ENCODE measurements at regions not wholly inside any gene's neighbourhood (a gene's known extent, or its start where the extent isn't known, plus 50 kb on each side); places are given as distances from the start of the nearest gene placed in this dataset.
"Not testable (repeated sequence)": the region's sequence is repeated elsewhere in the genome, so short reads cannot be mapped to it uniquely, and the experiment has no call there.

DNA sequence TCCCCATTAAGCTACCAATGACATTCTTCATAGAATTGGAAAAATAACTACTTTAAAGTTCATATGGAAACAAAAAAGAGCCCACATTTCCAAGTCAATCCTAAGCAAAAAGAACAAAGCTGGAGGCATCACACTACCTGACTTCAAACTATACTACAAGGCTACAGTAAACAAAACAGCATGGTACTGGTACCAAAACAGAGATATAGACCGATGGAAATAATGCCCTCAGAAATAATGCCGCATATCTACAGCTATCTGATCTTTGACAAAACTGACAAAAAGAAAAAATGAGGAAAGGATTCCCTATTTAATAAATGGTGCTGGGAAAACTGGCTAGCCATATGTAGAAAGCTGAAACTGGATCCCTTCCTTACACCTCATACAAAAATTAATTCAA, 1520.7 kb upstream of the TPTE start:
- not testable (repeated sequence) for H3K36me3 ChIP-seq (replicated peaks in 1 of 2; ENCODE audit: control insufficient read depth in 2 of 2, insufficient read depth in 2 of 2, low read length in 2 of 2); H3K4me1 ChIP-seq (ENCODE audit: control insufficient read depth in 2 of 2, insufficient read depth in 1 of 2, low read depth in 1 of 2, low read length in 2 of 2); H3K23ac ChIP-seq (ENCODE audit: low read depth, low read length, poor library complexity); H3K9ac ChIP-seq (ENCODE audit: low read depth, low read length, poor library complexity); DNase-seq (ENCODE audit: low spot score); H4K91ac ChIP-seq (ENCODE audit: low read depth, low read length, poor library complexity); H3K14ac ChIP-seq (ENCODE audit: low read length); H3K4me3 ChIP-seq (ENCODE audit: low read length in 2 of 2); H4K8ac ChIP-seq (ENCODE audit: low read depth, low read length); H2BK5ac ChIP-seq (ENCODE audit: low read length); H3K4ac ChIP-seq (ENCODE audit: low read length); H3K27ac ChIP-seq (replicated peaks; ENCODE audit: low read length); H3K18ac ChIP-seq (ENCODE audit: low read length); H2BK12ac ChIP-seq (ENCODE audit: low read length); H3K27me3 ChIP-seq (ENCODE audit: control insufficient read depth in 3 of 3, insufficient read depth in 3 of 3, low read depth in 1 of 3, low read length in 3 of 3); H2BK120ac ChIP-seq (ENCODE audit: low read depth, low read length); H2BK15ac ChIP-seq (ENCODE audit: low read length); H2AFZ ChIP-seq (ENCODE audit: low read length); H3K79me1 ChIP-seq (ENCODE audit: low read depth, low read length); H2AK5ac ChIP-seq (ENCODE audit: low read depth, low read length); H3K9me3 ChIP-seq (replicated peaks in 1 of 2; ENCODE audit: control insufficient read depth in 2 of 2, insufficient read depth in 1 of 2, low read depth in 1 of 2, low read length in 2 of 2); H3K4me2 ChIP-seq (ENCODE audit: insufficient read depth, low read length, poor library complexity, severe bottlenecking)
- no CpG with 5 or more reads among the region's 2 CpGs for WGBS, 2 donors (ENCODE audit: extremely low coverage in 2 of 2, insufficient read length in 2 of 2, insufficient replicate concordance in 1 of 2)

DNA sequence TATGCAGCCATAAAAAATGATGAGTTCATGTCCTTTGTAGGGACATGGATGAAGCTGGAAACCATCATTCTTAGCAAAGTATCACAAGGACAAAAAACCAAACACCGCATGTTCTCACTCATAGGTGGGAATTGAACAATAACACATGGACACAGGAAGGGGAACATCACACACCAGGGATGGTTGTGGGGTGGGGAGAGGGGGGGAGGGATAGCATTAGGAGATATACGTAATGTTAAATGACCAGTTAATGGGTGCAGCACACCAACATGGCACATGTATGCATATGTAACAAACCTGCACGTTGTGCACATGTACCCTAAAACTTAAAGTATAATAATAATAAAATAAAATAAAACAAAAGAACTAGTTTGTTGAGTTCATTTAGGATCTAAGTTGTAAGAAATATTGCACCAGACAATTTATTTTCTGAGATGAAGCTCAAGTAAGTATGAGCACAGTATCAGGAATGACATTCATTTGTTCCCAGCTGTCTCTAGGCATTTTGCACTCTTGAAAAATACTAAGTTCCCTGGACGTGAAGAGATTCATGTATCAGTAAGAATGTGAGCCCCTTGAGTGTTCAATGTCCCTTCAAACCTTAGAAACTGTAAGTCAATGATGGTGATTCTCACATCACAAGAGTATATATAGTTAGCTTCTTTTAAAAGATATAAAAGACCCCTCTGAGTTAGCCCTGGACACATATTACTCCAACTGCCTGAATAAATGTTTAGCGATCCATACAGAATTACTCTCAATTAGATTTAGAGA, 1519.3 kb upstream of the TPTE start:
- not testable (repeated sequence) for H2AFZ ChIP-seq (ENCODE audit: low read length); H2BK5ac ChIP-seq (ENCODE audit: low read length); H2AK5ac ChIP-seq (ENCODE audit: low read depth, low read length); H3K27me3 ChIP-seq (ENCODE audit: control insufficient read depth in 3 of 3, insufficient read depth in 3 of 3, low read depth in 1 of 3, low read length in 3 of 3); H3K9ac ChIP-seq (ENCODE audit: low read depth, low read length, poor library complexity); H3K27ac ChIP-seq (replicated peaks; ENCODE audit: low read length); H3K36me3 ChIP-seq (replicated peaks in 1 of 2; ENCODE audit: control insufficient read depth in 2 of 2, insufficient read depth in 2 of 2, low read length in 2 of 2); H3K4me1 ChIP-seq (ENCODE audit: control insufficient read depth in 2 of 2, insufficient read depth in 1 of 2, low read depth in 1 of 2, low read length in 2 of 2); H2BK15ac ChIP-seq (ENCODE audit: low read length); H3K4me3 ChIP-seq (ENCODE audit: low read length in 2 of 2); H3K18ac ChIP-seq (ENCODE audit: low read length); H3K23ac ChIP-seq (ENCODE audit: low read depth, low read length, poor library complexity); H2BK12ac ChIP-seq (ENCODE audit: low read length); H3K14ac ChIP-seq (ENCODE audit: low read length); H4K91ac ChIP-seq (ENCODE audit: low read depth, low read length, poor library complexity); H3K4ac ChIP-seq (ENCODE audit: low read length); H4K8ac ChIP-seq (ENCODE audit: low read depth, low read length); DNase-seq (ENCODE audit: low spot score); H2BK120ac ChIP-seq (ENCODE audit: low read depth, low read length); H3K79me1 ChIP-seq (ENCODE audit: low read depth, low read length); H3K4me2 ChIP-seq (ENCODE audit: insufficient read depth, low read length, poor library complexity, severe bottlenecking); H3K9me3 ChIP-seq (replicated peaks in 1 of 2; ENCODE audit: control insufficient read depth in 2 of 2, insufficient read depth in 1 of 2, low read depth in 1 of 2, low read length in 2 of 2)
- no CpG with 5 or more reads among the region's 5 CpGs for WGBS, 2 donors (ENCODE audit: extremely low coverage in 2 of 2, insufficient read length in 2 of 2, insufficient replicate concordance in 1 of 2)

DNA sequence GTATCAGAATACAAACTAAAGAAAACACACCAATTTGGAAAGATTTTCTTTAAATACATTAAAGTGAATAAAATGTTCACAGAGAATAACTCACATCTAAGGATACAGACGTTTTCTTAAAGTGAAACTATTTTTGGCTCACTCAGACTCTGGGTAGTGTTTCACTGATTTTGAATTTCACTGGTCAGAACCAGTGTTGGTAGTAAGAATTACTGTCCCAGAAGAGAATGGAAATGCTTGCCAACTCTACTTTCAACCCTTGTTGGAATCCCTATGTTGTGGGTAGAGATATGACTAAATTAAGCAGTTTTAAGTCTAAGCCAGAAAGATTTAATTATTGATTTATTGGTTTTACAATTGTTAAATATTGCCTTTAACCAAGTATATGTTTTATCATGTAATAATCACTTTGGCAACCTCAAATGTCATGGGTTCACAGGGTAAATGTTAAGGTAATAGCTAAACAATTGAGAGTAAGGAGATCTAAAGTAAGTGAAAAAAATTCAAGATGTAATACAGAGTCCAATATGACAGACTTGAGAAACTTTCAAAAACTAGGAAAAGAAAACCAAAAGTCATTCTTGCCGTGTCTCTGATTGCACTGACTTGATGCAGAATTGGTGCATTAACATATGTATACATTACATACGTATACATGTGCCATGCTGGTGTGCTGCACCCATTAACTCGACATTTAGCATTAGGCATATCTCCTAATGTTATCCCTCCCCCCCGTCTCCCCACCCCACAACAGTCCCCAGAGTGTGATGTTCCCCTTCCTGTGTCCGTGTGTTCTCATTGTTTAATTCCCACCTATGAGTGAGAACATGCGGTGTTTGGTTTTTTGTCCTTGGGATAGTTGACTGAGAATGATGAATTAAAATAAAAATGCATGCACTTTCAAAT, 1517.2 kb upstream of the TPTE start:
- not testable (repeated sequence) for H2AFZ ChIP-seq (ENCODE audit: low read length); H2BK120ac ChIP-seq (ENCODE audit: low read depth, low read length); H3K14ac ChIP-seq (ENCODE audit: low read length); H3K4ac ChIP-seq (ENCODE audit: low read length); H3K27me3 ChIP-seq (ENCODE audit: control insufficient read depth in 3 of 3, insufficient read depth in 3 of 3, low read depth in 1 of 3, low read length in 3 of 3); H3K27ac ChIP-seq (replicated peaks; ENCODE audit: low read length); H3K4me2 ChIP-seq (ENCODE audit: insufficient read depth, low read length, poor library complexity, severe bottlenecking); H2BK15ac ChIP-seq (ENCODE audit: low read length); H3K18ac ChIP-seq (ENCODE audit: low read length); H3K9ac ChIP-seq (ENCODE audit: low read depth, low read length, poor library complexity); H2BK5ac ChIP-seq (ENCODE audit: low read length); H3K4me3 ChIP-seq (ENCODE audit: low read length in 2 of 2); H3K79me1 ChIP-seq (ENCODE audit: low read depth, low read length); H2BK12ac ChIP-seq (ENCODE audit: low read length); H3K4me1 ChIP-seq (ENCODE audit: control insufficient read depth in 2 of 2, insufficient read depth in 1 of 2, low read depth in 1 of 2, low read length in 2 of 2); H3K36me3 ChIP-seq (replicated peaks in 1 of 2; ENCODE audit: control insufficient read depth in 2 of 2, insufficient read depth in 2 of 2, low read length in 2 of 2); DNase-seq (ENCODE audit: low spot score); H3K23ac ChIP-seq (ENCODE audit: low read depth, low read length, poor library complexity); H4K8ac ChIP-seq (ENCODE audit: low read depth, low read length); H4K91ac ChIP-seq (ENCODE audit: low read depth, low read length, poor library complexity); H2AK5ac ChIP-seq (ENCODE audit: low read depth, low read length)
- no CpG with 5 or more reads among the region's 7 CpGs for WGBS, 2 donors (ENCODE audit: extremely low coverage in 2 of 2, insufficient read length in 2 of 2, insufficient replicate concordance in 1 of 2)
- H3K9me3 ChIP-seq (replicated peaks in 1 of 2; ENCODE audit: control insufficient read depth in 2 of 2, insufficient read depth in 1 of 2, low read depth in 1 of 2, low read length in 2 of 2): peaks cover 0 to 14% of the 10 kb centered on the region in 2 donors

DNA sequence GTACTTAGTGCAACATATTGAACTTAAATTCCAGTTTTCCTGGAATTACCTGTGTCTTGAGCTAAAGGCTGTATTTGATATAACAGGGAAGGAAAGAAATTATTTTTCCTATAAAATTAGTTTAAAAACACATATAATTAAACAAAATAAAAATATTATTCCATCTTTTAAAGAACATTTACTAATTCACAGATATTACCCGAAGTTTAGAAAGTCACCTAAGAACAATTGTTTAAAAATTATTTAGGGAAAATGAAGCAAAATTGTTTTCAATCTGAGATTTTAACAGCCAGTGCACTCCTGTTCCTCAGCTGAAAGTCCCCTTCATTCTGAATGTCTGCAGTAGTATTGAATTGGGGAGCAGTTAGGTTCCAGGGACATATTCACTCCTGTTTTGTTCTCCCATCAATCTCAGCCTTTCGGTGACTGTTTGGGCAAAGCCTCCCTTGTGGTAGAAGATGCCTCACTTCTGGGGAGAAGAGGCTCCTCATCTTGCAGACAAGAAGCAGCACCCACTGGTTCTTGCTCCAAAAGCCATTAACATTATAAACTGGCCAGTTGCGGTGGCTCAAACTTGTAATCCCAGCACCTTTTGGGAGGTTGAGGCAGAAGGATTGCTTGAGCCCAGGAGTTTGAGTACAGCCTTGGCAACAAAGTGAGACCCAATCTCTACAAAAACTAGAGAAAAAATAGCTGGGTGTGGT, 1516.4 kb upstream of the TPTE start:
- not testable (repeated sequence) for H3K27ac ChIP-seq (replicated peaks; ENCODE audit: low read length); H3K4me1 ChIP-seq (ENCODE audit: control insufficient read depth in 2 of 2, insufficient read depth in 1 of 2, low read depth in 1 of 2, low read length in 2 of 2); H3K14ac ChIP-seq (ENCODE audit: low read length); H3K36me3 ChIP-seq (replicated peaks in 1 of 2; ENCODE audit: control insufficient read depth in 2 of 2, insufficient read depth in 2 of 2, low read length in 2 of 2); H3K27me3 ChIP-seq (ENCODE audit: control insufficient read depth in 3 of 3, insufficient read depth in 3 of 3, low read depth in 1 of 3, low read length in 3 of 3); H3K4ac ChIP-seq (ENCODE audit: low read length); H4K91ac ChIP-seq (ENCODE audit: low read depth, low read length, poor library complexity); H2BK5ac ChIP-seq (ENCODE audit: low read length); H3K18ac ChIP-seq (ENCODE audit: low read length); H3K4me3 ChIP-seq (ENCODE audit: low read length in 2 of 2); H2BK15ac ChIP-seq (ENCODE audit: low read length); H2AFZ ChIP-seq (ENCODE audit: low read length); H3K23ac ChIP-seq (ENCODE audit: low read depth, low read length, poor library complexity); H4K8ac ChIP-seq (ENCODE audit: low read depth, low read length); H2BK120ac ChIP-seq (ENCODE audit: low read depth, low read length); DNase-seq (ENCODE audit: low spot score); H3K79me1 ChIP-seq (ENCODE audit: low read depth, low read length); H2AK5ac ChIP-seq (ENCODE audit: low read depth, low read length); H3K9ac ChIP-seq (ENCODE audit: low read depth, low read length, poor library complexity); H3K4me2 ChIP-seq (ENCODE audit: insufficient read depth, low read length, poor library complexity, severe bottlenecking); H2BK12ac ChIP-seq (ENCODE audit: low read length)
- no CpG with 5 or more reads among the region's 3 CpGs for WGBS, 2 donors (ENCODE audit: extremely low coverage in 2 of 2, insufficient read length in 2 of 2, insufficient replicate concordance in 1 of 2)
- peaks cover 0 to 14% of the 10 kb centered on the region in 2 donors for H3K9me3 ChIP-seq (replicated peaks in 1 of 2; ENCODE audit: control insufficient read depth in 2 of 2, insufficient read depth in 1 of 2, low read depth in 1 of 2, low read length in 2 of 2)
